ENCODE measurements at regions not wholly inside any gene's neighbourhood (a gene's known extent, or its start where the extent isn't known, plus 50 kb on each side); places are given as distances from the start of the nearest gene placed in this dataset.

DNA sequence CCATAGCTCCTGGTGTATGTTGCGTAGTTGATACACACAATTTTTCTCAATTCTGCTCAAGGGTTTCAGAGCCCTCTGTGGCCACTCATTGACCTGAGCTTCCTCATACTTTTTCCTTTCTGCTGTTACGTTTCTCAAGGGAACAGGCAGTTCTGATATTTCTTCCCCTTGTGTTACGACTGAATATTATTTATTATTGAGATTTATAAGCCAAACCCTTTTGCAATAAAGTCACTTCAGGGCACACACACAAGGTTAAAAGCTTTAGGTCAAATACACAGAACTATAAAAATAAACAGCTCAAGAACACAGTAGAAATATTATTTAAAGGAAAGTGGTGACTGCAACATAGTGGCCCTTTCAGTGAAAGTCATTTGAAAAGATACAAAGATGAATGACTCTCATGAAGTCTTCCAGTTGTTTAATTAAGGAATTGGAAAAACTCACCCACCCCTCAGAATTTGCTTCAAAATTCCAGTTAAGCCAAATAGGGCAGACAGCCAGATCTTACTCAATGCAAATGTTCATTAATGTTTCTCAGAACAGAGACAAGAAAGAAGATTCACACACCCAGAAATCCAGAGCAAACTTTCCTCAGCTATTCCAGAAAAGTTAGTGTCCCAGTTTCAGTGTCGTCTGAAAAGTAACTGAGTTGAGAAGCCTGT lies 179.7 kb downstream of the TRIB2 start:
- TF ChIP-seq, protein P1, sequence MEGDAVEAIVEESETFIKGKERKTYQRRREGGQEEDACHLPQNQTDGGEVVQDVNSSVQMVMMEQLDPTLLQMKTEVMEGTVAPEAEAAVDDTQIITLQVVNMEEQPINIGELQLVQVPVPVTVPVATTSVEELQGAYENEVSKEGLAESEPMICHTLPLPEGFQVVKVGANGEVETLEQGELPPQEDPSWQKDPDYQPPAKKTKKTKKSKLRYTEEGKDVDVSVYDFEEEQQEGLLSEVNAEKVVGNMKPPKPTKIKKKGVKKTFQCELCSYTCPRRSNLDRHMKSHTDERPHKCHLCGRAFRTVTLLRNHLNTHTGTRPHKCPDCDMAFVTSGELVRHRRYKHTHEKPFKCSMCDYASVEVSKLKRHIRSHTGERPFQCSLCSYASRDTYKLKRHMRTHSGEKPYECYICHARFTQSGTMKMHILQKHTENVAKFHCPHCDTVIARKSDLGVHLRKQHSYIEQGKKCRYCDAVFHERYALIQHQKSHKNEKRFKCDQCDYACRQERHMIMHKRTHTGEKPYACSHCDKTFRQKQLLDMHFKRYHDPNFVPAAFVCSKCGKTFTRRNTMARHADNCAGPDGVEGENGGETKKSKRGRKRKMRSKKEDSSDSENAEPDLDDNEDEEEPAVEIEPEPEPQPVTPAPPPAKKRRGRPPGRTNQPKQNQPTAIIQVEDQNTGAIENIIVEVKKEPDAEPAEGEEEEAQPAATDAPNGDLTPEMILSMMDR (IDR thresholded peaks at IDR 0.05) = no peak
- no peak for TF ChIP-seq POLR2A (IDR thresholded peaks at IDR 0.05)

Data from Peyer's patch (tissue), 4 donors.